HG02588 (cell line): ENCODE measurements at regions not wholly inside any gene's neighbourhood (a gene's known extent, or its start where the extent isn't known, plus 50 kb on each side); places are given as distances from the start of the nearest gene placed in this dataset.

Source experiments
- ATAC-seq: cut with Tn5 transposase; IDR thresholded peaks from one replicate; pipeline ENCODE4 v1.9.1; 2021; ENCODE audit warnings: mild to moderate bottlenecking, moderate library complexity; ENCODE audit not compliant: unreplicated experiment

- ATAC-seq: no peak
These were observed 159.5 kb upstream of the FAT4 start for GRCh38 chr4:125155251-125155650.

DNA sequence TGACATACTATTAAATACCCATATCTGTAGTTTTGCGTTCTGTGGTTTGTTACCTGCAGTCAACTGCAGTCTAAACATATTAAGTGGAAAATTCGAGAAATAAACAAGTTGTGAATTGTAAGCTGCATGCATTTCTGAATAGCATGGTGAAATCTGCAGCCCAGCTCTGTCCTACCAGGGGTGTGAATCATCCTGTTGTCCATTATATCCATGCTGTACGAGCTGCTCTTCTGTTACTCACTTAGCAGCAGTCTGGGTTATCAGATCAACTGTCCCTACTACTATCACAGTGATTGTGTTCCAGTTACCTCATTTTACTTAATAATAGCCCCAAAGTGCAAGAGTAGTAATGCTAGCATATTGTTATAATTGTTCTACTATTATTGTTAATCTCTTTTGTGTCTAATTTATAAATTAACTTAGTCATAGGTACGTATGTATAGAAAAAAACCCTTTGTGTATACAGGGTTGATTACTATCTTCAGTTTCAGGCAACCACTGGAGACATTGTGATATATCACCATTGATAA lies 173.7 kb upstream of the FAT4 start:
- no peak for ATAC-seq

DNA sequence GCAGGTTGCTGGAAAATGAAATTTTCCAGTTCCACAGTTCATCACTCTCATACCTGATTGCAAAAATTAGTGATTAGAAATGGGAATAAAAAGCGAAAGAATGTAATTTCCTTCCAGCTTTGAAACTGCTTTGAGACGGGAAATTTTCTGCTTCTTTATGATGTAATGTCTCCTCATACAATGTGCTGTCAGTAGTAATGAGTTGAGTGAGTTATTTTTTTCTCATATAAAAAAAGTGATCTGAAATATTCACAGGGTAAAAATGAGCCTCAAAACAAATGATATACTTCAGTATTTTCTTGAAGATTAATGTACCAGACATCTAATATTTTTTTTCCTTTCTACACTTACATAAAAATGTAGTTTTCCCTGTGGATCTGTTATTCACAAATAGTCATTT lies 179.1 kb upstream of the FAT4 start:
- ATAC-seq: no peak

- ATAC-seq: no peak
These were observed 182.0 kb upstream of the FAT4 start for GRCh38 chr4:125132729-125133128.

- ATAC-seq: no peak
These were observed 182.7 kb upstream of the FAT4 start for GRCh38 chr4:125131891-125132680.

DNA sequence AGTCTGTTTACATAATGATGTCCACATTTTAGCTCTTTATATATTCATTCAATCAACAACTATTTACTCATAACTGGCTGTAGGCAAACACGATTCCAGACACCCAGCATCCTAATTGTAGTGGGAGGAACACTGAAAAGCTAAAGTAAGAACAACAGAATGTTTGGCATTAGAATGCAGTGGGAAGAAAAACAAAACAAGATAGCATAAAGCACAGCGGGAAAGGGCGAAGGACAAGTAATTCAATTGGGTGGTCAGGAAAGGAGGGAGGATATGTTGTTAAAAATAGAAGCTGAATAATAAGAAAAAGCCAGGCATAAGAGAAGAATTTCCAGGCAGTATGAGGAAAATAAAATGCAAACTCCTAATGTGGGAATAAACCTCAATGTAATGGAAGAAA lies 189.5 kb upstream of the FAT4 start:
- ATAC-seq: no peak

- no peak for ATAC-seq
These were observed 191.1 kb upstream of the FAT4 start for GRCh38 chr4:125123570-125124109.

GRCh38 chr4:125121581-125121980 lies 193.2 kb upstream of the FAT4 start:
- ATAC-seq: no peak

GRCh38 chr4:125116431-125116830 lies 198.3 kb upstream of the FAT4 start:
- ATAC-seq: no peak

DNA sequence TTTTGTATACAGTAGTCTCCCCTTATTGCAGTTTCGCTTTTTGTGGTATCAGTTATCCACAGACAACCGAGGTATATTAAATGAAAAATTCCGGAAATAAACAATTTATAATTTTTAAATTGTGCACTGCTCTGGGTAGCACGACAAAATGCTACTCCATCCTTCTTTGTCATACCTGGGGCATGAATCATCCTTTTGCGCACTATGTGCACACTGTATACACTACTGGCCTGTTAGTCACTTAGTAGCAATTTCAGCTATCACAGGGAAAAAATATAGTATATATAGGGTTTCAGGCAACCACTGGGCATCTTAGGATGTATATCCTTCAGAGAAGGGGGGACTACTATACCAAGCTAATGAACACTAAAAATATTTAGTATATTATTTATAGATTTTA lies 198.8 kb upstream of the FAT4 start:
- no peak for ATAC-seq

GRCh38 chr4:125115476-125115875 lies 199.3 kb upstream of the FAT4 start:
- ATAC-seq: no peak

- no peak for ATAC-seq
These were observed 202.2 kb upstream of the FAT4 start for GRCh38 chr4:125112536-125112935.

DNA sequence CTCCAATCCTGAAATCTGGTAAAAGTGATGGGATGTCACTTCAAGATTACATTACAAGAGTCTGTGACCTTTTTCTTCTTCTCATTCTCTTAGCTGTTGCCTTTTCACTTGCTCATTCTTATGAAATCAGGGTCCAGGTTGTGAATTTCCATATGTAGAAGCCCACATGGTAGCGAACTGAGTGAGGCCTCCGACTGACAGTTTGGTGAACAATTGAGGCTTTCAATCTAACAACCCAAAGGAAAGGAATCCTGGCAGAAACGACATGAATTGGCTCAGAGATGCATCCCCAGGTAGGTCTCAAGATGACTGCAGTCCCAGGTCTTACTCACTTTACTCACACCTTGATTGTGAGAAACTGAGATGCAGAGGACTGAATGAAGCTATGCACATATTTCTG lies 203.4 kb upstream of the FAT4 start:
- ATAC-seq: no peak

- no peak for ATAC-seq
These were observed 209.2 kb upstream of the FAT4 start for GRCh38 chr4:125105561-125105960.

- ATAC-seq: no peak
These were observed 210.1 kb upstream of the FAT4 start for GRCh38 chr4:125104616-125105015.

- ATAC-seq: no peak
These were observed 213.0 kb upstream of the FAT4 start for GRCh38 chr4:125101719-125102118.

- ATAC-seq: no peak
These were observed 217.0 kb upstream of the FAT4 start for GRCh38 chr4:125097729-125098128.

DNA sequence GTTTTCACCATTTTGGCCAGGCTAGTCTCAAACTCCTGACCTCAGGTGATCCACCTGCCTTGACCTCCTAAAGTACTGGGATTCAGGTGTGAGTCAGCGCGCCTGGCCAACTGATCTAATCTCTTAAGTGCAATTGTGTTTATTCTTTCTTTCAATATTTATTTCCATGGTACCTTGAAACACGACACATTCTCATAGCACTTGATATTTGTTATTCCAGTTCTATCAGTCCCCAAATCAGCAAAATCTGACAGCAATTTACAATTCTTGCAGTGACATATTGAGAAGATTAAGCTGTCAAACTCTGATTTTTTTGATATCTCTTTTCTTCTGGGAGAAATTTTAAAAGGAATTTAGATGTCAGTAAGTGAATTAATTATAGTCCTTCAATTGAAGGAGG lies 218.1 kb upstream of the FAT4 start:
- no peak for ATAC-seq

DNA sequence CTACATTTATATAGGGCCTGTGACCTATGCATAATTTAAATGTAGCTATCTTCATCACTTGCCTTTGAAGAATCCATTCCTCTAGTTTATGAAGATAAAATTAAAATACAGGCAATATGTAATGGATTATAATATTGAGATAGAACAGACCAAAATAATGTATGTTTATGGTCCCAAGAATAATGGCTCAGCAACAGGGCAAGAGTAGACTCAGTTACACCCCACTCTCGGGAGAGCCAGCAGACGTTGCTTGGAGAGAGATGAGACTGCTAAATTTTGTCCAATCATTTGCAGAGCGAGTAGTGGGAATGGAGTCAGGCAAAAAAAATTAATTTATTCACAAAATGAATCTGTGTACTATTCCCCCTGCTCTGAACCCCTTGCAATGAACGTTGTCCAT lies 223.2 kb upstream of the FAT4 start:
- ATAC-seq: no peak

GRCh38 chr4:125091101-125091500 lies 223.7 kb upstream of the FAT4 start:
- no peak for ATAC-seq

- no peak for ATAC-seq
These were observed 230.1 kb upstream of the FAT4 start for GRCh38 chr4:125084608-125085007.

GRCh38 chr4:125082729-125083417 lies 231.9 kb upstream of the FAT4 start:
- ATAC-seq: no peak
